Esophagus squamous epithelium (tissue), 5 donors: ENCODE measurements at regions not wholly inside any gene's neighbourhood (a gene's known extent, or its start where the extent isn't known, plus 50 kb on each side); places are given as distances from the start of the nearest gene placed in this dataset.

ENCODE experiments used
- DNase-seq: peaks from one replicate; lab custom pipeline; 2025; lab: John Stamatoyannopoulos, UW
- H3K27ac ChIP-seq, 4 donors: fragments of 200-600 bp; sonication (generic); one replicate each; pipeline ENCODE4 v1.5.1; 2016 to 2019; ENCODE audit warnings: mild to moderate bottlenecking in 1 of 4
- H3K27me3 ChIP-seq, 4 donors: fragments of 200-600 bp; sonication (generic); 1 replicate in 3 of 4; 2 replicates in 1 of 4; pipeline versions ENCODE4 v1.5.1 to v1.6.0; 2017 to 2021; ENCODE audit warnings: antibody characterized with exemption in 1 of 4
- H3K36me3 ChIP-seq, 3 donors: fragments of 200-600 bp; sonication (generic); one replicate each; pipeline ENCODE4 v1.5.1; 2016 to 2019
- H3K4me1 ChIP-seq, 3 donors: fragments of 200-600 bp; sonication (generic); one replicate each; pipeline ENCODE4 v1.5.1; 2017 to 2019
- H3K4me3 ChIP-seq, 4 donors: fragments of 200-600 bp; sonication (generic); 1 replicate in 3 of 4; 2 replicates in 1 of 4; pipeline ENCODE4 v1.5.1; 2016 to 2019; ENCODE audit warnings: mild to moderate bottlenecking in 2 of 4, moderate library complexity in 1 of 4
- H3K9me3 ChIP-seq, 3 donors: fragments of 200-600 bp; sonication (generic); one replicate each; pipeline ENCODE4 v1.5.1; 2016 to 2019
- CTCF ChIP-seq, 6 experiments: fragments of 450-650 bp in 4 of 6; fragments of 200-600 bp in 2 of 6; sonication (generic) in 2 of 6; IDR thresholded peaks; one replicate each; pipeline ENCODE4 v1.5.1; 2016 to 2019; ENCODE audit warnings: antibody characterized with exemption in 6 of 6, mild to moderate bottlenecking in 4 of 6, moderate library complexity in 4 of 6
- POLR2A ChIP-seq, 4 donors: fragments of 450-650 bp; IDR thresholded peaks; one replicate each; pipeline ENCODE4 v1.6.1; 2017; ENCODE audit warnings: antibody characterized with exemption in 4 of 4, mild to moderate bottlenecking in 4 of 4, moderate library complexity in 3 of 4
- WGBS, 2 donors: methylation state at CpG; one replicate each; pipeline ENCODE4 v1.1.5; 2018; 5-methylcytosine and 5-hydroxymethylcytosine counted together
- intact Hi-C: fragments of 100-400 bp; cut with DNase I; formaldehyde crosslinking; loops from one replicate; pipeline ENCODE4 v1.15.0; 2022
- donor health status: DM: yes; HTN: yes; CAD: no.

GRCh38 chr14:101083564-101084435, 180.3 kb upstream of the RTL1 start:
- WGBS, 2 donors = 65 to 81% methylated on average over 6 to 11 of the region's 18 CpGs
- Histone ChIP-seq H3K4me3 (no peak overlapping the region), H3K36me3 (no peaks in the 10 kb centered on the region), H3K27ac (no peak overlapping the region), H3K27me3 (peaks cover 0 to 36% (median 0%) of the 10 kb centered on the region in 4 donors), H3K9me3 (no peaks in the 10 kb centered on the region), H3K4me1 (no peaks in the 10 kb centered on the region)
- intact Hi-C loops = no loop called here
- DNase-seq = no peak
- TF ChIP-seq POLR2A (IDR thresholded peaks at IDR 0.05) (no peak), CTCF (IDR thresholded peaks at IDR 0.05) (peak in 1 of 6 experiments; percentile 20)

GRCh38 chr14:101084436-101084826, 180.9 kb upstream of the RTL1 start:
- DNase-seq = no peak
- intact Hi-C loops = no loop called here
- H3K27ac ChIP-seq = no peak overlapping the region
- TF ChIP-seq POLR2A (IDR thresholded peaks at IDR 0.05) = no peak
- TF ChIP-seq CTCF (IDR thresholded peaks at IDR 0.05) = no peak
- H3K9me3 ChIP-seq = no peaks in the 10 kb centered on the region
- WGBS, 2 donors = 89 to 93% methylated on average over 6 of the region's 6 CpGs
- no peaks in the 10 kb centered on the region for H3K4me1 ChIP-seq
- peaks cover 0 to 31% (median 0%) of the 10 kb centered on the region in 4 donors for H3K27me3 ChIP-seq
- H3K36me3 ChIP-seq = no peaks in the 10 kb centered on the region
- no peak overlapping the region for H3K4me3 ChIP-seq

- TF ChIP-seq CTCF (IDR thresholded peaks at IDR 0.05) (no peak), POLR2A (IDR thresholded peaks at IDR 0.05) (no peak)
- DNase-seq = no peak
- Histone ChIP-seq H3K36me3 (no peaks in the 10 kb centered on the region), H3K27me3 (peaks cover 0 to 24% (median 0%) of the 10 kb centered on the region in 4 donors), H3K4me3 (no peak overlapping the region), H3K9me3 (no peaks in the 10 kb centered on the region), H3K4me1 (no peaks in the 10 kb centered on the region), H3K27ac (no peak overlapping the region)
- 70 to 83% methylated on average over 3 of the region's 3 CpGs for WGBS, 2 donors
- intact Hi-C loops = no loop called here
Measured at GRCh38 chr14:101086926-101087325, 183.4 kb upstream of the RTL1 start.

- H3K4me3 ChIP-seq = no peak overlapping the region
- no peak for TF ChIP-seq POLR2A (IDR thresholded peaks at IDR 0.05)
- no peak for TF ChIP-seq CTCF (IDR thresholded peaks at IDR 0.05)
- intact Hi-C loops = no loop called here
- H3K9me3 ChIP-seq = no peaks in the 10 kb centered on the region
- H3K4me1 ChIP-seq = no peaks in the 10 kb centered on the region
- H3K27me3 ChIP-seq = peaks cover 0 to 15% (median 0%) of the 10 kb centered on the region in 4 donors
- no peak overlapping the region for H3K27ac ChIP-seq
- H3K36me3 ChIP-seq = no peaks in the 10 kb centered on the region
- 71 to 74% methylated on average over 3 to 8 of the region's 11 CpGs for WGBS, 2 donors
- DNase-seq = no peak
Measured at GRCh38 chr14:101087614-101088394, 184.3 kb upstream of the RTL1 start.

GRCh38 chr14:101088395-101088667, 184.8 kb upstream of the RTL1 start:
- TF ChIP-seq CTCF (IDR thresholded peaks at IDR 0.05) (no peak), POLR2A (IDR thresholded peaks at IDR 0.05) (no peak)
- H3K27me3 ChIP-seq = peaks cover 0 to 11% (median 0%) of the 10 kb centered on the region in 4 donors
- DNase-seq = no peak
- H3K27ac ChIP-seq = no peak overlapping the region
- H3K9me3 ChIP-seq = no peaks in the 10 kb centered on the region
- 83% methylated on average over 3 of the region's 6 CpGs; no CpG with 5 or more reads in 1 of the 2 donors for WGBS, 2 donors
- no peak overlapping the region for H3K4me3 ChIP-seq
- intact Hi-C loops = no loop called here
- H3K4me1 ChIP-seq = no peaks in the 10 kb centered on the region
- no peaks in the 10 kb centered on the region for H3K36me3 ChIP-seq
